ENCODE measurements at regions not wholly inside any gene's neighbourhood (a gene's known extent, or its start where the extent isn't known, plus 50 kb on each side); places are given as distances from the start of the nearest gene placed in this dataset.

DNA sequence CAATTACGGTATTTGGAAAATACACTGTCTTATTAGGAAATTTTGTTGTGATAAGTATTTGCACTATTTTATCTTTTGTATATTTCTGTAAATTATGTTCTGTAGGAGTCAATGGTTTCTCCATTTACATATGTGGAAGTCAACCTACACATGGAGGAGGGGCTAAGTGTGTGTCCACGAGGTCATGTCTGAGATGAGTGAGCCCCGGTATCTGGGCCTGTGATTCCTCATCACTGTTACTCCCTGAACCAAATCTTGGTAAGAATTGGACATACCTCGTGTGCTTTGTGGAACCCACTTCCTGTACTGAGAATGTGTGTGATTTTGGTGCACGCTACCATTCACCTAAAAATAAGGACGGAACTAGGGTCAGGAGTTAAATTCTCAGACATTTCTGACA, 1105.5 kb downstream of the TMEM121 start:
- Histone ChIP-seq H4K20me1 (ENCODE audit: control insufficient read depth, insufficient read depth, low read depth, low read length) (no peaks in the 10 kb centered on the region), H3K4me1 (ENCODE audit: control insufficient read depth, low read length) (peaks cover 8% of the 10 kb centered on the region), H3K9me2 (replicated peaks; ENCODE audit: control insufficient read depth, low read length) (no peaks in the 10 kb centered on the region), H3F3A (ENCODE audit: control insufficient read depth, insufficient read depth) (no peaks in the 10 kb centered on the region), H3K4me2 (ENCODE audit: low read length) (no peak overlapping the region), H3K27ac (ENCODE audit: low read depth, low read length) (no peak overlapping the region), H3K9me3 (ENCODE audit: control insufficient read depth, insufficient read depth, low read length) (0 out of 2 replicates have a peak, but pooled peaks cover 2% of the 10 kb centered on the region), H3K79me2 (ENCODE audit: control insufficient read depth, low read length) (no peaks in the 10 kb centered on the region), H3K36me3 (ENCODE audit: control insufficient read depth, low read length) (no peaks in the 10 kb centered on the region), H3K4me3 (ENCODE audit: low read length) (no peak overlapping the region), H3K27me3 (ENCODE audit: control insufficient read depth, low read length) (no peaks in the 10 kb centered on the region)
- TF ChIP-seq, protein P1, sequence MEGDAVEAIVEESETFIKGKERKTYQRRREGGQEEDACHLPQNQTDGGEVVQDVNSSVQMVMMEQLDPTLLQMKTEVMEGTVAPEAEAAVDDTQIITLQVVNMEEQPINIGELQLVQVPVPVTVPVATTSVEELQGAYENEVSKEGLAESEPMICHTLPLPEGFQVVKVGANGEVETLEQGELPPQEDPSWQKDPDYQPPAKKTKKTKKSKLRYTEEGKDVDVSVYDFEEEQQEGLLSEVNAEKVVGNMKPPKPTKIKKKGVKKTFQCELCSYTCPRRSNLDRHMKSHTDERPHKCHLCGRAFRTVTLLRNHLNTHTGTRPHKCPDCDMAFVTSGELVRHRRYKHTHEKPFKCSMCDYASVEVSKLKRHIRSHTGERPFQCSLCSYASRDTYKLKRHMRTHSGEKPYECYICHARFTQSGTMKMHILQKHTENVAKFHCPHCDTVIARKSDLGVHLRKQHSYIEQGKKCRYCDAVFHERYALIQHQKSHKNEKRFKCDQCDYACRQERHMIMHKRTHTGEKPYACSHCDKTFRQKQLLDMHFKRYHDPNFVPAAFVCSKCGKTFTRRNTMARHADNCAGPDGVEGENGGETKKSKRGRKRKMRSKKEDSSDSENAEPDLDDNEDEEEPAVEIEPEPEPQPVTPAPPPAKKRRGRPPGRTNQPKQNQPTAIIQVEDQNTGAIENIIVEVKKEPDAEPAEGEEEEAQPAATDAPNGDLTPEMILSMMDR (IDR thresholded peaks at IDR 0.05; ENCODE audit: low read depth, low read length, poor library complexity, severe bottlenecking) = no peak
- TF ChIP-seq EZH2phosphoT487 (IDR thresholded peaks at IDR 0.05; ENCODE audit: borderline replicate concordance, low read length) = no peak

DNA sequence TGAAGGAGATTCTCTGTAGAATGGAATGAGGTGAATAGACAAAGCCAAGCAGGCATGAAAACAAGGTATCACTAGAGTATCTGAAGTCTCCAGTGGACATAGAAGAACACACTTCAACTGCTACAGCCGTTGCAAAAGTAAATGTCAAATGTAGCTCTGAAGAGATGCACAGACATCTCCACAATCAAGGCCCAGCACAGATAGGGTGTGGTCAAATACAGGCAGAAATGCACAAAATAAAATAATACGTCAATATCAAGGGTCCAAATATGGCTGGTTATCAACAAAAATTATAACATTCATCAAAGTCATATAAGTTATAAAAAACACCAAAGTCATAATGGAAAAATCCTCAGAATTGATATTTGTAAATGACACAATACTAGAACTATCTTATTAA, 1107.3 kb downstream of the TMEM121 start:
- peaks cover 10% of the 10 kb centered on the region; the same call in 1 of the 2 replicates for H3K9me3 ChIP-seq (ENCODE audit: control insufficient read depth, insufficient read depth, low read length)
- TF ChIP-seq, protein P1 (IDR thresholded peaks at IDR 0.05; ENCODE audit: low read depth, low read length, poor library complexity, severe bottlenecking) = no peak
- no peak for TF ChIP-seq EZH2phosphoT487 (IDR thresholded peaks at IDR 0.05; ENCODE audit: borderline replicate concordance, low read length)

DNA sequence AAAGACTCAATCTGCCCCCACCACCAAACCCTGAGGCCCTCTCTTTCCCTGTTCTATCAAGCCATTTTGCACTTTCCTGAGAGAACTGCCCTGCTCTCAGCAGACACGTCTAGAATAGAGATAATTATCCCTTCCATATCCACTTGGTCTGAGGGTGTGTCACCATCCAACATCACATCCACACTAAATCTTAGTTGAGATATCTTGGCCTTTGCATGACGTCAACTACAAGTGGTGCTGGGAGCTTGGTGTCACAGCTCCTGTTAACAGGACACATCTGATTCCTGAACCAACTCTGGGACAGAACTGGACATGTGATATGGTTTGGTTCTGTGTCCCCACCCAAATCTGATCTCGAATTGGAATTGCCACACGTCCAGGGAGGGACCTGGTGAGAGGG, 1109.2 kb downstream of the TMEM121 start:
- TF ChIP-seq, protein P1 (IDR thresholded peaks at IDR 0.05; ENCODE audit: low read depth, low read length, poor library complexity, severe bottlenecking) = no peak
- TF ChIP-seq EZH2phosphoT487 (IDR thresholded peaks at IDR 0.05; ENCODE audit: borderline replicate concordance, low read length) = no peak
- H3K27me3 ChIP-seq (ENCODE audit: control insufficient read depth, low read length) = no peaks in the 10 kb centered on the region
- H3K9me2 ChIP-seq (replicated peaks; ENCODE audit: control insufficient read depth, low read length) = no peaks in the 10 kb centered on the region
- peaks cover 10% of the 10 kb centered on the region; the same call in 1 of the 2 replicates for H3K9me3 ChIP-seq (ENCODE audit: control insufficient read depth, insufficient read depth, low read length)
- H3K4me1 ChIP-seq (ENCODE audit: control insufficient read depth, low read length) = 0 out of 2 replicates have a peak, but pooled peaks cover 4% of the 10 kb centered on the region
- H3K36me3 ChIP-seq (ENCODE audit: control insufficient read depth, low read length) = no peaks in the 10 kb centered on the region
- H3K4me3 ChIP-seq (ENCODE audit: low read length) = no peak overlapping the region
- no peaks in the 10 kb centered on the region for H4K20me1 ChIP-seq (ENCODE audit: control insufficient read depth, insufficient read depth, low read depth, low read length)
- H3K79me2 ChIP-seq (ENCODE audit: control insufficient read depth, low read length) = no peaks in the 10 kb centered on the region
- no peak overlapping the region for H3K4me2 ChIP-seq (ENCODE audit: low read length)
- H3F3A ChIP-seq (ENCODE audit: control insufficient read depth, insufficient read depth) = no peaks in the 10 kb centered on the region
- H3K27ac ChIP-seq (ENCODE audit: low read depth, low read length) = no peak overlapping the region

More for the DNA sequence above, 1107.3 kb downstream of the TMEM121 start:
- Histone ChIP-seq H4K20me1 (ENCODE audit: control insufficient read depth, insufficient read depth, low read depth, low read length) (no peaks in the 10 kb centered on the region), H3K27me3 (ENCODE audit: control insufficient read depth, low read length) (no peaks in the 10 kb centered on the region), H3K36me3 (ENCODE audit: control insufficient read depth, low read length) (no peaks in the 10 kb centered on the region), H3K27ac (ENCODE audit: low read depth, low read length) (no peak overlapping the region), H3K4me1 (ENCODE audit: control insufficient read depth, low read length) (0 out of 2 replicates have a peak, but pooled peaks cover 3% of the 10 kb centered on the region), H3K9me2 (replicated peaks; ENCODE audit: control insufficient read depth, low read length) (no peaks in the 10 kb centered on the region), H3K4me2 (ENCODE audit: low read length) (no peak overlapping the region), H3K79me2 (ENCODE audit: control insufficient read depth, low read length) (no peaks in the 10 kb centered on the region), H3F3A (ENCODE audit: control insufficient read depth, insufficient read depth) (no peaks in the 10 kb centered on the region), H3K4me3 (ENCODE audit: low read length) (no peak overlapping the region)

Measured in DOHH2 (cell line).